Spleen (tissue), 11 donors: ENCODE measurements at regions not wholly inside any gene's neighbourhood (a gene's known extent, or its start where the extent isn't known, plus 50 kb on each side); places are given as distances from the start of the nearest gene placed in this dataset.

Source experiments
- DNase-seq: peaks from one replicate; pipeline ENCODE4 v3.0.0-alpha.2; 2020
- H3K27ac ChIP-seq, 8 donors: fragments of 200-600 bp; sonication (generic) in 7 of 8; 1 replicate in 4 of 8; 2 replicates in 4 of 8; pipeline versions ENCODE4 v1.5.0 to v1.8.0; 2016 to 2021; ENCODE audit warnings: inconsistent platforms in 4 of 8, mild to moderate bottlenecking in 4 of 8, moderate library complexity in 1 of 8
- H3K27me3 ChIP-seq, 7 donors: fragments of 200-600 bp; sonication (generic) in 6 of 7; replicated peaks in 1 of 7; 1 replicate in 4 of 7; 2 replicates in 3 of 7; pipeline versions ENCODE4 v1.5.0 to v1.8.0; 2016 to 2021; ENCODE audit warnings: inconsistent platforms in 3 of 7, mild to moderate bottlenecking in 1 of 7
- H3K36me3 ChIP-seq, 6 donors: fragments of 200-600 bp; sonication (generic) in 5 of 6; 1 replicate in 4 of 6; 2 replicates in 2 of 6; pipeline versions ENCODE4 v1.5.0 to v1.8.0; 2016 to 2021; ENCODE audit warnings: inconsistent platforms in 2 of 6
- H3K4me1 ChIP-seq, 6 donors: fragments of 200-600 bp; sonication (generic) in 5 of 6; 1 replicate in 3 of 6; 2 replicates in 3 of 6; pipeline versions ENCODE4 v1.5.0 to v1.8.0; 2016 to 2021; ENCODE audit warnings: inconsistent platforms in 3 of 6
- H3K4me3 ChIP-seq, 8 donors: fragments of 200-600 bp; sonication (generic) in 7 of 8; 1 replicate in 4 of 8; 2 replicates in 4 of 8; pipeline versions ENCODE4 v1.5.0 to v1.8.0; 2016 to 2021; ENCODE audit warnings: inconsistent platforms in 4 of 8, mild to moderate bottlenecking in 4 of 8, moderate library complexity in 2 of 8
- H3K9me3 ChIP-seq, 8 donors: fragments of 200-600 bp; sonication (generic) in 7 of 8; 1 replicate in 4 of 8; 2 replicates in 4 of 8; pipeline versions ENCODE4 v1.5.0 to v1.8.0; 2016 to 2021; ENCODE audit warnings: inconsistent platforms in 4 of 8
- CTCF ChIP-seq, 11 experiments: fragments of 200-600 bp in 7 of 11; fragments of 450-650 bp in 4 of 11; sonication (generic) in 4 of 11; IDR thresholded peaks in 8 of 11; conservative IDR thresholded peaks in 3 of 11; 1 replicate in 7 of 11; 2 replicates in 4 of 11; pipeline versions ENCODE4 v1.4.0 to v1.8.0; 2016 to 2021; ENCODE audit warnings: antibody characterized with exemption in 11 of 11, inconsistent platforms in 4 of 11, mild to moderate bottlenecking in 1 of 11
- POLR2A ChIP-seq, 3 donors: fragments of 450-650 bp; IDR thresholded peaks; one replicate each; pipeline ENCODE4 v1.5.1; 2017; ENCODE audit warnings: antibody characterized with exemption in 3 of 3, mild to moderate bottlenecking in 1 of 3
- POLR2AphosphoS5 ChIP-seq, 3 donors: sonication (generic); formaldehyde crosslinking; IDR thresholded peaks; one replicate each; pipeline ENCODE4 v1.5.1; 2017; ENCODE audit warnings: antibody characterized with exemption in 3 of 3
- WGBS, 5 donors: extraction: QIAGEN DNeasy Blood & Tissue Kit in 3 of 5; methylation state at CpG; one replicate each; pipeline versions ENCODE4 v1.1.5 to v1.1.7; 2013 to 2018; 5-methylcytosine and 5-hydroxymethylcytosine counted together
- intact Hi-C: fragments of 100-400 bp; cut with DNase I; formaldehyde crosslinking; loops from one replicate; pipeline ENCODE4 v1.15.0; 2023; ENCODE audit warnings: low total_unique reads
- donor health status: healthy with polysubstance abuse.
- donor health status: DM: no; HTN: no; CAD: no; lungs with moderate emphysema.
- donor health status: DM: no; HTN: no; CAD: no.
- donor health status: Bipolar disorder and iron deficiency.
- donor health status: healthy.
- donor health status: DM: no; HTN: no; CAD: no.
- donor health status: DM: yes; HTN: yes; CAD: no.

GRCh38 chr7:47196106-47196645 lies 385.7 kb downstream of the TNS3 start:
- TF ChIP-seq CTCF (IDR thresholded peaks at IDR 0.05 in 8 of 11, conservative IDR thresholded peaks at IDR 0.05 in 3 of 11): no peak
- no peak for TF ChIP-seq POLR2AphosphoS5 (IDR thresholded peaks at IDR 0.05)
- TF ChIP-seq POLR2A (IDR thresholded peaks at IDR 0.05): no peak
- Histone ChIP-seq H3K4me3 (no peak overlapping the region), H3K27ac (no peak overlapping the region), H3K27me3 (no peaks in the 10 kb centered on the region), H3K36me3 (no peaks in the 10 kb centered on the region), H3K9me3 (no peaks in the 10 kb centered on the region), H3K4me1 (peaks cover 0 to 7% (median 0%) of the 10 kb centered on the region in 6 donors)
- 77 to 97% (median 87%) methylated on average over 3 of the region's 3 CpGs for WGBS, 5 donors
- intact Hi-C loops: no loop called here
- DNase-seq: no peak

- intact Hi-C loops: no loop called here
- Histone ChIP-seq H3K4me3 (no peak overlapping the region), H3K36me3 (no peaks in the 10 kb centered on the region), H3K27ac (no peak overlapping the region), H3K4me1 (peaks cover 0 to 7% (median 0%) of the 10 kb centered on the region in 6 donors), H3K9me3 (no peaks in the 10 kb centered on the region), H3K27me3 (no peaks in the 10 kb centered on the region)
- no peak for TF ChIP-seq POLR2A (IDR thresholded peaks at IDR 0.05)
- TF ChIP-seq CTCF (IDR thresholded peaks at IDR 0.05 in 8 of 11, conservative IDR thresholded peaks at IDR 0.05 in 3 of 11): no peak
- no peak for TF ChIP-seq POLR2AphosphoS5 (IDR thresholded peaks at IDR 0.05)
- DNase-seq: no peak
- WGBS, 5 donors: 84 to 93% (median 90%) methylated on average over 6 of the region's 6 CpGs
Measured at GRCh38 chr7:47195641-47196040, 386.3 kb downstream of the TNS3 start.

GRCh38 chr7:47194516-47195057 lies 387.3 kb downstream of the TNS3 start:
- Histone ChIP-seq H3K9me3 (no peaks in the 10 kb centered on the region), H3K4me3 (no peak overlapping the region), H3K36me3 (no peaks in the 10 kb centered on the region), H3K27ac (no peak overlapping the region), H3K27me3 (no peaks in the 10 kb centered on the region), H3K4me1 (peaks cover 0 to 7% (median 0%) of the 10 kb centered on the region in 6 donors)
- no peak for TF ChIP-seq POLR2AphosphoS5 (IDR thresholded peaks at IDR 0.05)
- no peak for TF ChIP-seq CTCF (IDR thresholded peaks at IDR 0.05 in 8 of 11, conservative IDR thresholded peaks at IDR 0.05 in 3 of 11)
- no peak for TF ChIP-seq POLR2A (IDR thresholded peaks at IDR 0.05)
- 88 to 97% (median 93%) methylated on average over 7 of the region's 7 CpGs for WGBS, 5 donors
- DNase-seq: no peak
- intact Hi-C loops: no loop called here

- Histone ChIP-seq H3K9me3 (no peaks in the 10 kb centered on the region), H3K36me3 (no peaks in the 10 kb centered on the region), H3K27ac (no peak overlapping the region), H3K4me3 (no peak overlapping the region), H3K27me3 (no peaks in the 10 kb centered on the region), H3K4me1 (peaks cover 0 to 7% (median 0%) of the 10 kb centered on the region in 6 donors)
- intact Hi-C loops: no loop called here
- no peak for TF ChIP-seq POLR2A (IDR thresholded peaks at IDR 0.05)
- no peak for DNase-seq
- 76 to 92% (median 84%) methylated on average over 4 of the region's 4 CpGs for WGBS, 5 donors
Measured at GRCh38 chr7:47192978-47193377, 388.9 kb downstream of the TNS3 start.
